ENCODE measurements at regions not wholly inside any gene's neighbourhood (a gene's known extent, or its start where the extent isn't known, plus 50 kb on each side); places are given as distances from the start of the nearest gene placed in this dataset.
"Not testable (repeated sequence)": the region's sequence is repeated elsewhere in the genome, so short reads cannot be mapped to it uniquely, and the experiment has no call there.

GRCh38 chrY:9757488-9757887 is 229.8 kb downstream of the TSPY10 start:
- H3K27me3 ChIP-seq; ATAC-seq; H3K36me3 ChIP-seq; H3K9me3 ChIP-seq; H3K27ac ChIP-seq; H3K4me1 ChIP-seq; intact Hi-C loops (cut with DNase I); DNase-seq; H3K4me3 ChIP-seq: not testable (repeated sequence)
- no CpG with 5 or more reads among the region's 2 CpGs for WGBS, 2 donors

DNA sequence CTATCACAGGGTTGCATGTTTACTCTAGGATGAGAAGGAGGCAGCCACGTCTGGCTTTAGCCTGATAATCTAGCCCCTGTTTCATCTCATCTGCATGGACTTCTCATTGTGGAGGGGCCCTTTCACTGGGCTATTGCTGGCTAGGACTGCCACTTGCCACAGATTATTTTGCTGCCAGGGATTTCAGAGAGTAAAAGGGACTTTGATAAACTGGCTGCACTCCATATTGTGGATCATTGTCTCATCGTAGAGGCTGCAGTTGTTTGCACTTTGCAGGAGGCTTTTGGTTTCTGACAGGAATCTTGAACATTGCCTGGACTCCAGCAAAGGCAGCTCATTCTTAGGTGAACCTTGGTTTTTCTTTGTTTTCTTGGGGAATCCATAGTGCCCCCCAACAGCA is 234.8 kb downstream of the TSPY10 start:
- H3K4me1 ChIP-seq; H3K27me3 ChIP-seq; H3K27ac ChIP-seq; H3K9me3 ChIP-seq; intact Hi-C loops (cut with DNase I); DNase-seq; ATAC-seq; H3K36me3 ChIP-seq; H3K4me3 ChIP-seq: not testable (repeated sequence)
- no CpG with 5 or more reads among the region's 2 CpGs for WGBS, 2 donors

- H3K27me3 ChIP-seq; H3K9me3 ChIP-seq; ATAC-seq; H3K4me3 ChIP-seq; intact Hi-C loops (cut with DNase I); H3K27ac ChIP-seq; H3K36me3 ChIP-seq; DNase-seq; H3K4me1 ChIP-seq: not testable (repeated sequence)
- WGBS, 2 donors, result no CpG with 5 or more reads among the region's 6 CpGs
Observed at GRCh38 chrY:9769312-9769711, 241.6 kb downstream of the TSPY10 start.

- H3K27me3 ChIP-seq; ATAC-seq; intact Hi-C loops (cut with DNase I); H3K4me3 ChIP-seq; H3K9me3 ChIP-seq; H3K4me1 ChIP-seq; H3K36me3 ChIP-seq; H3K27ac ChIP-seq; DNase-seq: not testable (repeated sequence)
- no CpG with 5 or more reads among the region's 4 CpGs for WGBS, 2 donors
Observed at GRCh38 chrY:9771086-9771485, 243.4 kb downstream of the TSPY10 start.

- ATAC-seq; intact Hi-C loops (cut with DNase I); H3K4me1 ChIP-seq; DNase-seq; H3K27me3 ChIP-seq; H3K36me3 ChIP-seq; H3K4me3 ChIP-seq; H3K9me3 ChIP-seq; H3K27ac ChIP-seq: not testable (repeated sequence)
- WGBS, 2 donors, result no CpG with 5 or more reads among the region's 2 CpGs
Observed at GRCh38 chrY:9772120-9772519, 244.4 kb downstream of the TSPY10 start.

GRCh38 chrY:9774765-9775164 is 247.1 kb downstream of the TSPY10 start:
- ATAC-seq; intact Hi-C loops (cut with DNase I); H3K9me3 ChIP-seq; H3K4me1 ChIP-seq; H3K27me3 ChIP-seq; H3K36me3 ChIP-seq; H3K27ac ChIP-seq; H3K4me3 ChIP-seq; DNase-seq: not testable (repeated sequence)
- no CpG with 5 or more reads among the region's 2 CpGs for WGBS, 2 donors

DNA sequence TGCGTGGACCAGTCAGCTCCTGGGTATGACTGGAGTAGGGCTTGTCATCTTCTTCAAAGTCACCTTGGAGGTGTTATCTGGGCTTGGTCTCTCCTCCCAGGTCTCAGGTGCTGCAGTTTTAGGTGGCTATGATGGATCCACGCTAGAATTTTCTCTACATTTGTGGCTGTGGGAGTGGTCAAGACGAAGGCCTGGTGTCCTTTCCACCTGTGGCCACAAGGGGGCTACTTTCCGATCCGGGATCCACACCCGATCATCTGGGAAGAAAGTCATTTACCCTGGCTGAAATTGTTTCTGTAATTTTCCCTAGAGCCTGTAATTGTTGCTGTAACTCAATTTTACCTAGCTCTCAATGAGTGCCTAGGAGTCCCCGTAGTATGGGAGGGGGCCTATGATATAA is 248.0 kb downstream of the TSPY10 start:
- H3K9me3 ChIP-seq; ATAC-seq; DNase-seq; H3K27ac ChIP-seq; H3K4me3 ChIP-seq; H3K36me3 ChIP-seq; H3K4me1 ChIP-seq; H3K27me3 ChIP-seq; intact Hi-C loops (cut with DNase I): not testable (repeated sequence)
- WGBS, 2 donors, result no CpG with 5 or more reads among the region's 7 CpGs

DNA sequence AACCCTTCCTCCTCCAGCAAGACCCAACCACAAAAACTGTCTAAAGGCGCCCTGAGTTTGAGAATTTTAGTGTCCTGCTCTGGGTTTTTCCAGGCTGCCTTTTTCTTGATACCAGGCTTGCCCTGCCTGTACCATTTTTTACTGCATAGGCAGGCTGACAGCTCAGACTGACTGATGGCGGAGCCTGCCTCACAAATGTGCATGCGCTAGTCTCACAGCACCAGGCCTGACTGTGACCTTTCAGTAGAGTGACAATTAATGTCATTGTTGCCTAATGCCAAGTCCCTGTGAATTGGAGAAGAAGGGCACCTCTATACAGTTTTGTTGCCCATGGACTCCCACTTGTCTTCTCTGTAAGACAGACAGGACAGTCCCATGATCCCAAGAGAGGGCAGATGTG is 253.9 kb downstream of the TSPY10 start:
- WGBS, 2 donors, result no CpG with 5 or more reads among the region's 3 CpGs
- H3K4me3 ChIP-seq; H3K27ac ChIP-seq; DNase-seq; H3K27me3 ChIP-seq; H3K4me1 ChIP-seq; intact Hi-C loops (cut with DNase I); H3K36me3 ChIP-seq; H3K9me3 ChIP-seq; ATAC-seq: not testable (repeated sequence)

- H3K4me1 ChIP-seq; ATAC-seq; H3K27me3 ChIP-seq; DNase-seq; H3K27ac ChIP-seq; intact Hi-C loops (cut with DNase I); H3K4me3 ChIP-seq; H3K36me3 ChIP-seq; H3K9me3 ChIP-seq: not testable (repeated sequence)
- no CpG with 5 or more reads among the region's 3 CpGs for WGBS, 2 donors
Observed at GRCh38 chrY:9797881-9798280, 270.2 kb downstream of the TSPY10 start.

All from heart right ventricle (tissue), 16 donors.